Neural progenitor cell (in vitro differentiated cells): ENCODE measurements at regions not wholly inside any gene's neighbourhood (a gene's known extent, or its start where the extent isn't known, plus 50 kb on each side); places are given as distances from the start of the nearest gene placed in this dataset.

Experiments
- DNase-seq: peaks from one replicate; pipeline ENCODE4 v3.0.0-alpha.2; 2016; ENCODE audit warnings: low spot score
- H2AFZ ChIP-seq: fragments of 200-600 bp; sonication (generic); replicated peaks from 2 replicates; pipeline ENCODE4 v1.6.1; 2016; ENCODE audit warnings: antibody characterized with exemption
- H3F3A ChIP-seq: fragments of 200-600 bp; sonication (generic); 2 replicates; pipeline ENCODE4 v1.6.1; 2016; ENCODE audit warnings: antibody characterized with exemption, low read depth
- H3K27ac ChIP-seq: fragments of 200-600 bp; sonication (generic); 2 replicates; pipeline ENCODE4 v1.5.1; 2016; ENCODE audit warnings: mild to moderate bottlenecking
- H3K27me3 ChIP-seq: fragments of 200-600 bp; sonication (generic); 2 replicates; pipeline ENCODE4 v1.6.1; 2016; ENCODE audit warnings: mild to moderate bottlenecking, moderate library complexity
- H3K36me3 ChIP-seq: fragments of 200-600 bp; sonication (generic); 2 replicates; pipeline ENCODE4 v1.5.1; 2016
- H3K4me1 ChIP-seq: fragments of 200-600 bp; sonication (generic); 2 replicates; pipeline ENCODE4 v1.6.1; 2016; ENCODE audit warnings: mixed run types
- H3K4me2 ChIP-seq: fragments of 200-600 bp; sonication (generic); 2 replicates; pipeline ENCODE4 v1.6.1; 2016
- H3K4me3 ChIP-seq: fragments of 200-600 bp; sonication (generic); 2 replicates; pipeline ENCODE4 v1.5.1; 2016
- H3K79me2 ChIP-seq: fragments of 200-600 bp; sonication (generic); 2 replicates; pipeline ENCODE4 v1.6.1; 2016; ENCODE audit warnings: low read depth
- H3K9ac ChIP-seq: fragments of 200-600 bp; sonication (generic); 2 replicates; pipeline ENCODE4 v1.6.1; 2016
- H3K9me3 ChIP-seq: fragments of 200-600 bp; sonication (generic); 2 replicates; pipeline ENCODE4 v1.5.1; 2016; ENCODE audit warnings: low read depth
- H4K20me1 ChIP-seq: fragments of 200-600 bp; sonication (generic); 2 replicates; pipeline ENCODE4 v1.6.1; 2016; ENCODE audit warnings: low read depth
- H3K27ac Mint-ChIP-seq: 3 replicates; pipeline ENCODE4 v1.8.0; 2021; ENCODE audit warnings: mixed read lengths
- H3K27me3 Mint-ChIP-seq: 2 replicates; pipeline ENCODE4 v1.8.0; 2022; ENCODE audit warnings: low read depth, mild to moderate bottlenecking, inconsistent platforms, moderate library complexity, mixed read lengths; ENCODE audit not compliant: insufficient read depth
- H3K36me3 Mint-ChIP-seq: 3 replicates; pipeline ENCODE4 v1.8.0; 2021; ENCODE audit warnings: mixed read lengths
- H3K4me1 Mint-ChIP-seq: 3 replicates; pipeline ENCODE4 v1.8.0; 2021; ENCODE audit warnings: mixed read lengths
- H3K4me3 Mint-ChIP-seq: 3 replicates; pipeline ENCODE4 v1.8.0; 2021; ENCODE audit warnings: mild to moderate bottlenecking, moderate library complexity, mixed read lengths
- H3K9me3 Mint-ChIP-seq: 3 replicates; pipeline ENCODE4 v1.8.0; 2020; ENCODE audit warnings: mixed read lengths
- EZH2 ChIP-seq: fragments of 200-600 bp; sonication (generic); IDR thresholded peaks from 2 replicates; pipeline ENCODE4 v1.6.1; 2017; ENCODE audit warnings: antibody characterized with exemption, mild to moderate bottlenecking, moderate library complexity
- EZH2phosphoT487 ChIP-seq: fragments of 200-600 bp; sonication (generic); IDR thresholded peaks from 2 replicates; pipeline ENCODE4 v1.6.1; 2017; ENCODE audit warnings: antibody characterized with exemption
- TF ChIP-seq, protein P1 (sequence below): fragments of 200-600 bp; sonication (generic); IDR thresholded peaks from 2 replicates; pipeline ENCODE4 v1.5.1; 2017; ENCODE audit warnings: antibody characterized with exemption, mild to moderate bottlenecking

GRCh38 chr1:37299216-37299615 lies 175.2 kb upstream of the ZC3H12A start:
- H3K4me1 Mint-ChIP-seq = peaks cover 6% of the 10 kb centered on the region
- no peak overlapping the region for H3K4me3 Mint-ChIP-seq
- peaks cover 9% of the 10 kb centered on the region for H3K27me3 Mint-ChIP-seq
- Histone ChIP-seq H3K4me3 (no peak overlapping the region), H3K79me2 (no peaks in the 10 kb centered on the region), H4K20me1 (no peaks in the 10 kb centered on the region), H3K4me2 (no peak overlapping the region), H3K27ac (no peak overlapping the region), H3K9ac (no peak overlapping the region), H3K27me3 (no peaks in the 10 kb centered on the region), H3K36me3 (no peaks in the 10 kb centered on the region), H3K4me1 (peaks cover 6% of the 10 kb centered on the region), H3K9me3 (no peaks in the 10 kb centered on the region), H3F3A (no peaks in the 10 kb centered on the region), H2AFZ (no peak overlapping the region)
- TF ChIP-seq EZH2 = no peak
- TF ChIP-seq, protein P1, sequence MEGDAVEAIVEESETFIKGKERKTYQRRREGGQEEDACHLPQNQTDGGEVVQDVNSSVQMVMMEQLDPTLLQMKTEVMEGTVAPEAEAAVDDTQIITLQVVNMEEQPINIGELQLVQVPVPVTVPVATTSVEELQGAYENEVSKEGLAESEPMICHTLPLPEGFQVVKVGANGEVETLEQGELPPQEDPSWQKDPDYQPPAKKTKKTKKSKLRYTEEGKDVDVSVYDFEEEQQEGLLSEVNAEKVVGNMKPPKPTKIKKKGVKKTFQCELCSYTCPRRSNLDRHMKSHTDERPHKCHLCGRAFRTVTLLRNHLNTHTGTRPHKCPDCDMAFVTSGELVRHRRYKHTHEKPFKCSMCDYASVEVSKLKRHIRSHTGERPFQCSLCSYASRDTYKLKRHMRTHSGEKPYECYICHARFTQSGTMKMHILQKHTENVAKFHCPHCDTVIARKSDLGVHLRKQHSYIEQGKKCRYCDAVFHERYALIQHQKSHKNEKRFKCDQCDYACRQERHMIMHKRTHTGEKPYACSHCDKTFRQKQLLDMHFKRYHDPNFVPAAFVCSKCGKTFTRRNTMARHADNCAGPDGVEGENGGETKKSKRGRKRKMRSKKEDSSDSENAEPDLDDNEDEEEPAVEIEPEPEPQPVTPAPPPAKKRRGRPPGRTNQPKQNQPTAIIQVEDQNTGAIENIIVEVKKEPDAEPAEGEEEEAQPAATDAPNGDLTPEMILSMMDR = no peak
- TF ChIP-seq EZH2phosphoT487 = no peak
- H3K36me3 Mint-ChIP-seq = no peaks in the 10 kb centered on the region
- no peak overlapping the region for H3K27ac Mint-ChIP-seq
- DNase-seq = no peak
- H3K9me3 Mint-ChIP-seq = no peaks in the 10 kb centered on the region

DNA sequence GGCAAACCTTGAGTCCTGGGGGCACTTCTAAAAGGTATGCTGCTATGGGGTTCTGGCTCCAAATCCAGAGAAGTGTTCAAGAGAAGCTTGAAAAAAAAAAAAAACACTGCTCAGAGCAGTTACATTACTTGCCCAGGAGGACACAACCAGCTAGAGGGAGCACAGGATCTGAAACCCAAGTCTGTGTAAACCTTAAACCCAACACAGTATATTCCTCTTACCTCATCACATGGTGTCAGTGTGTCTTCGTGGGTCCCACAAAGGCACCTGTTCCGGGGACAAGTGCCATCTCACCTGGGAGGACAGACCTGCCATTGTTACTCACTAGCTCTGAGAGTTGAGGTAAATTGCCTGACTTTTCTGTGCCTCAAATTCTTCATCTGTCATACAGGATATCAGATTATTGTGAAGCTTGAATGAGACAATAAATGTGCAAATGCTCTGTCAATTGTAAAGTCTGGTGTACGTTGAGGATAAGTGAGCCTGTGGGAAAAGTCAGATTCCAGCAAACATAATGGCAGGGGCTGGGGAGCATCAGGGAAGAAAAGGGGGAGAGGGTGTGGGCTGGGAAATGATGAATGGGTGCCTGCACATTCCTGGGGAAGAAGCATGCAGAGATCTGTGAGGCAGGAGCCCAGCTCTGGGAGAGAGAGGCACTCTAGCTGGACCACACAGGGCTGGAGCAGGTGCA lies 170.4 kb upstream of the ZC3H12A start:
- no peaks in the 10 kb centered on the region for H3K79me2 ChIP-seq
- H2AFZ ChIP-seq = no peak overlapping the region
- no peak overlapping the region for H3K9ac ChIP-seq
- no peaks in the 10 kb centered on the region for H3K36me3 ChIP-seq
- no peak overlapping the region for H3K4me2 ChIP-seq
- H3K27me3 ChIP-seq = no peaks in the 10 kb centered on the region
- TF ChIP-seq EZH2 = no peak
- TF ChIP-seq EZH2phosphoT487 = no peak
- TF ChIP-seq, protein P1 = no peak
- Mint-ChIP-seq H3K27me3 (peaks cover 10% of the 10 kb centered on the region), H3K4me1 (peaks cover 24% of the 10 kb centered on the region), H3K9me3 (no peaks in the 10 kb centered on the region), H3K36me3 (no peaks in the 10 kb centered on the region), H3K27ac (peak overlapping the region; percentile 4), H3K4me3 (no peak overlapping the region)
- no peak overlapping the region for H3K4me3 ChIP-seq
- no peak overlapping the region for H3K27ac ChIP-seq
- no peaks in the 10 kb centered on the region for H3K9me3 ChIP-seq
- H3K4me1 ChIP-seq = peaks cover 14% of the 10 kb centered on the region
- DNase-seq = no peak
- H3F3A ChIP-seq = no peaks in the 10 kb centered on the region
- no peaks in the 10 kb centered on the region for H4K20me1 ChIP-seq

DNA sequence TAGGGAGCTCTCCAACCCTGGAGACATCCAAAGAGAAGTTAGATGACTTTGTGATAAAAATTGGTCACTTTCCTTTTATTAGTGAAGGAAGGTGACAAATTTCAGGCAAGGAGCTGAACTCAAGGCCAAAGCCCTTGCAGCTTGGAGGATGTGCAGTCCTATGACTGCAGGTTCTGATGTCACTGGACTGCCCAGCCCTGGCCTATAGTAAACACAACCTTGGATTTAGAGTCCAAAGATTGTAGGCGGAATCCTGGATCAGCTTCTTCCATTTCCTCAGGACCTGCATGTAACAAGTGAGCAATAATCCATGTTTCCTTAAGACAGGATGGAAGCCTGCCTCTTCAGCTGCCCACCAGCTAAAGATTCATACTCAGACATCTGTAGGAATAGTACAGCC lies 169.3 kb upstream of the ZC3H12A start:
- no peaks in the 10 kb centered on the region for H3K79me2 ChIP-seq
- no peak overlapping the region for H3K9ac ChIP-seq
- no peaks in the 10 kb centered on the region for H3K9me3 ChIP-seq
- H2AFZ ChIP-seq = no peak overlapping the region
- peaks cover 10% of the 10 kb centered on the region for H3K27me3 Mint-ChIP-seq
- no peaks in the 10 kb centered on the region for H3F3A ChIP-seq
- no peaks in the 10 kb centered on the region for H3K27me3 ChIP-seq
- H3K27ac ChIP-seq = no peak overlapping the region
- no peak overlapping the region for H3K4me2 ChIP-seq
- no peak overlapping the region for H3K27ac Mint-ChIP-seq
- H3K36me3 ChIP-seq = no peaks in the 10 kb centered on the region
- TF ChIP-seq EZH2phosphoT487 (no peak), EZH2 (no peak)
- TF ChIP-seq, protein P1 = no peak
- no peaks in the 10 kb centered on the region for H4K20me1 ChIP-seq
- peaks cover 14% of the 10 kb centered on the region for H3K4me1 ChIP-seq
- H3K9me3 Mint-ChIP-seq = no peaks in the 10 kb centered on the region
- H3K4me3 Mint-ChIP-seq = no peak overlapping the region
- H3K4me1 Mint-ChIP-seq = peaks cover 24% of the 10 kb centered on the region
- no peak overlapping the region for H3K4me3 ChIP-seq
- no peaks in the 10 kb centered on the region for H3K36me3 Mint-ChIP-seq
- DNase-seq = no peak
